HepG2 (cell line): ENCODE measurements at regions not wholly inside any gene's neighbourhood (a gene's known extent, or its start where the extent isn't known, plus 50 kb on each side); places are given as distances from the start of the nearest gene placed in this dataset.

Experiments
- EZH2 ChIP-seq: conservative IDR thresholded peaks from 2 replicates; pipeline ENCODE4 v1.6.1; 2012; ENCODE audit warnings: mild to moderate bottlenecking, low read depth, low read length, moderate library complexity
- IKZF1 ChIP-seq: fragments of 450-650 bp; IDR thresholded peaks from 2 replicates; pipeline ENCODE4 v1.7.1; 2016
- NR2F1 ChIP-seq, 2 experiments: fragments of 450-650 bp in 1 of 2; formaldehyde crosslinking in 1 of 2; IDR thresholded peaks; 2 replicates each; pipeline versions ENCODE4 v1.5.0 to v1.6.1; 2016 to 2020; ENCODE audit warnings: mild to moderate bottlenecking in 1 of 2, missing compliant biosample characterization in 1 of 2, missing genetic modification reagents in 1 of 2, moderate library complexity in 1 of 2
- RAD21 ChIP-seq: fragments of 450-650 bp; formaldehyde crosslinking; IDR thresholded peaks from 2 replicates; pipeline ENCODE4 v1.5.0; 2020; ENCODE audit warnings: mild to moderate bottlenecking
- ZNF431 ChIP-seq: sonication (generic); formaldehyde crosslinking; IDR thresholded peaks from 2 replicates; pipeline ENCODE4 v1.9.0; 2022; ENCODE audit warnings: missing genetic modification reagents, low read depth, mild to moderate bottlenecking, borderline replicate concordance
- ZNF619 ChIP-seq: sonication (generic); formaldehyde crosslinking; IDR thresholded peaks from 2 replicates; pipeline ENCODE4 v1.4.0; 2020; ENCODE audit warnings: mild to moderate bottlenecking, missing genetic modification reagents
- ZNF768 ChIP-seq: sonication (generic); formaldehyde crosslinking; IDR thresholded peaks from 2 replicates; pipeline ENCODE4 v1.4.0; 2020; ENCODE audit warnings: missing genetic modification reagents
- TF ChIP-seq, protein P1 (sequence below): fragments of 450-650 bp; IDR thresholded peaks from 2 replicates; pipeline ENCODE4 v1.6.1; 2016
- TF ChIP-seq, protein P2 (sequence below): sonication (generic); formaldehyde crosslinking; IDR thresholded peaks from 2 replicates; pipeline ENCODE4 v1.4.0; 2020; ENCODE audit warnings: mild to moderate bottlenecking, missing genetic modification reagents
- TF ChIP-seq, protein P3 (sequence below): sonication (generic); formaldehyde crosslinking; IDR thresholded peaks from 2 replicates; pipeline ENCODE4 v1.9.0; 2021; ENCODE audit warnings: missing genetic modification reagents, borderline replicate concordance
- TF ChIP-seq, protein P4 (sequence below): sonication (generic); formaldehyde crosslinking; conservative IDR thresholded peaks from 2 replicates; pipeline ENCODE4 v1.4.0; 2020; ENCODE audit warnings: mild to moderate bottlenecking, missing genetic modification reagents, moderate library complexity

DNA sequence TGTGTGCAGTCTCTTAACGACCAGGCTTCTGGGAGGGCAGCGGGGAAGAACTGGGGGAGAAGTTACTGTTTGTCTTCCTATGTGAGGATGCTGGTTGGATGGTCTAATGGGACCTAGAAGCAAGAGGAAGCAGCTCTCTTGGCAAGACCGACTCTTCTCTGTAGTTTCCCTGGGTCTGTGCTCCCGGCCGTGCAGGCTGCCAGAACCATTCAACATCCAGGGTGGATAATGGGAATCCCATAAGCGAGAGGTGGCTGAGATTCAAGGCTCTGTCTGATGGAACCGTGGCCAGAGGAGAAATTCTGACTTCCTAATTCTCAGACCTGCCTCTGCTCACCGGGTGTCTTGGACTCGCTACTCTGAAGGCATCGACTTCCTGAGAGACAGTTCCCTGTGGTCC, 561.0 kb upstream of the TBX3 start:
- TF ChIP-seq, protein P1, sequence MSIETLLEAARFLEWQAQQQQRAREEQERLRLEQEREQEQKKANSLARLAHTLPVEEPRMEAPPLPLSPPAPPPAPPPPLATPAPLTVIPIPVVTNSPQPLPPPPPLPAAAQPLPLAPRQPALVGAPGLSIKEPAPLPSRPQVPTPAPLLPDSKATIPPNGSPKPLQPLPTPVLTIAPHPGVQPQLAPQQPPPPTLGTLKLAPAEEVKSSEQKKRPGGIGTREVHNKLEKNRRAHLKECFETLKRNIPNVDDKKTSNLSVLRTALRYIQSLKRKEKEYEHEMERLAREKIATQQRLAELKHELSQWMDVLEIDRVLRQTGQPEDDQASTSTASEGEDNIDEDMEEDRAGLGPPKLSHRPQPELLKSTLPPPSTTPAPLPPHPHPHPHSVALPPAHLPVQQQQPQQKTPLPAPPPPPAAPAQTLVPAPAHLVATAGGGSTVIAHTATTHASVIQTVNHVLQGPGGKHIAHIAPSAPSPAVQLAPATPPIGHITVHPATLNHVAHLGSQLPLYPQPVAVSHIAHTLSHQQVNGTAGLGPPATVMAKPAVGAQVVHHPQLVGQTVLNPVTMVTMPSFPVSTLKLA: no peak
- TF ChIP-seq, protein P2, sequence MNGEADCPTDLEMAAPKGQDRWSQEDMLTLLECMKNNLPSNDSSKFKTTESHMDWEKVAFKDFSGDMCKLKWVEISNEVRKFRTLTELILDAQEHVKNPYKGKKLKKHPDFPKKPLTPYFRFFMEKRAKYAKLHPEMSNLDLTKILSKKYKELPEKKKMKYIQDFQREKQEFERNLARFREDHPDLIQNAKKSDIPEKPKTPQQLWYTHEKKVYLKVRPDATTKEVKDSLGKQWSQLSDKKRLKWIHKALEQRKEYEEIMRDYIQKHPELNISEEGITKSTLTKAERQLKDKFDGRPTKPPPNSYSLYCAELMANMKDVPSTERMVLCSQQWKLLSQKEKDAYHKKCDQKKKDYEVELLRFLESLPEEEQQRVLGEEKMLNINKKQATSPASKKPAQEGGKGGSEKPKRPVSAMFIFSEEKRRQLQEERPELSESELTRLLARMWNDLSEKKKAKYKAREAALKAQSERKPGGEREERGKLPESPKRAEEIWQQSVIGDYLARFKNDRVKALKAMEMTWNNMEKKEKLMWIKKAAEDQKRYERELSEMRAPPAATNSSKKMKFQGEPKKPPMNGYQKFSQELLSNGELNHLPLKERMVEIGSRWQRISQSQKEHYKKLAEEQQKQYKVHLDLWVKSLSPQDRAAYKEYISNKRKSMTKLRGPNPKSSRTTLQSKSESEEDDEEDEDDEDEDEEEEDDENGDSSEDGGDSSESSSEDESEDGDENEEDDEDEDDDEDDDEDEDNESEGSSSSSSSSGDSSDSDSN (CRISPR knock-in tag): no peak
- TF ChIP-seq IKZF1 (no peak), ZNF431 (CRISPR knock-in tag) (no peak), ZNF768 (no peak), NR2F1 (CRISPR knock-in tag; IDR thresholded peaks at IDR 0.05) (no peak), EZH2 (no peak), ZNF619 (CRISPR knock-in tag) (no peak), RAD21 (CRISPR knock-in tag) (no peak)
- TF ChIP-seq, protein P3, sequence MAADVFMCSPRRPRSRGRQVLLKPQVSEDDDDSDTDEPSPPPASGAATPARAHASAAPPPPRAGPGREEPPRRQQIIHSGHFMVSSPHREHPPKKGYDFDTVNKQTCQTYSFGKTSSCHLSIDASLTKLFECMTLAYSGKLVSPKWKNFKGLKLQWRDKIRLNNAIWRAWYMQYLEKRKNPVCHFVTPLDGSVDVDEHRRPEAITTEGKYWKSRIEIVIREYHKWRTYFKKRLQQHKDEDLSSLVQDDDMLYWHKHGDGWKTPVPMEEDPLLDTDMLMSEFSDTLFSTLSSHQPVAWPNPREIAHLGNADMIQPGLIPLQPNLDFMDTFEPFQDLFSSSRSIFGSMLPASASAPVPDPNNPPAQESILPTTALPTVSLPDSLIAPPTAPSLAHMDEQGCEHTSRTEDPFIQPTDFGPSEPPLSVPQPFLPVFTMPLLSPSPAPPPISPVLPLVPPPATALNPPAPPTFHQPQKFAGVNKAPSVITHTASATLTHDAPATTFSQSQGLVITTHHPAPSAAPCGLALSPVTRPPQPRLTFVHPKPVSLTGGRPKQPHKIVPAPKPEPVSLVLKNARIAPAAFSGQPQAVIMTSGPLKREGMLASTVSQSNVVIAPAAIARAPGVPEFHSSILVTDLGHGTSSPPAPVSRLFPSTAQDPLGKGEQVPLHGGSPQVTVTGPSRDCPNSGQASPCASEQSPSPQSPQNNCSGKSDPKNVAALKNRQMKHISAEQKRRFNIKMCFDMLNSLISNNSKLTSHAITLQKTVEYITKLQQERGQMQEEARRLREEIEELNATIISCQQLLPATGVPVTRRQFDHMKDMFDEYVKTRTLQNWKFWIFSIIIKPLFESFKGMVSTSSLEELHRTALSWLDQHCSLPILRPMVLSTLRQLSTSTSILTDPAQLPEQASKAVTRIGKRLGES (CRISPR knock-in tag): no peak
- TF ChIP-seq, protein P4, sequence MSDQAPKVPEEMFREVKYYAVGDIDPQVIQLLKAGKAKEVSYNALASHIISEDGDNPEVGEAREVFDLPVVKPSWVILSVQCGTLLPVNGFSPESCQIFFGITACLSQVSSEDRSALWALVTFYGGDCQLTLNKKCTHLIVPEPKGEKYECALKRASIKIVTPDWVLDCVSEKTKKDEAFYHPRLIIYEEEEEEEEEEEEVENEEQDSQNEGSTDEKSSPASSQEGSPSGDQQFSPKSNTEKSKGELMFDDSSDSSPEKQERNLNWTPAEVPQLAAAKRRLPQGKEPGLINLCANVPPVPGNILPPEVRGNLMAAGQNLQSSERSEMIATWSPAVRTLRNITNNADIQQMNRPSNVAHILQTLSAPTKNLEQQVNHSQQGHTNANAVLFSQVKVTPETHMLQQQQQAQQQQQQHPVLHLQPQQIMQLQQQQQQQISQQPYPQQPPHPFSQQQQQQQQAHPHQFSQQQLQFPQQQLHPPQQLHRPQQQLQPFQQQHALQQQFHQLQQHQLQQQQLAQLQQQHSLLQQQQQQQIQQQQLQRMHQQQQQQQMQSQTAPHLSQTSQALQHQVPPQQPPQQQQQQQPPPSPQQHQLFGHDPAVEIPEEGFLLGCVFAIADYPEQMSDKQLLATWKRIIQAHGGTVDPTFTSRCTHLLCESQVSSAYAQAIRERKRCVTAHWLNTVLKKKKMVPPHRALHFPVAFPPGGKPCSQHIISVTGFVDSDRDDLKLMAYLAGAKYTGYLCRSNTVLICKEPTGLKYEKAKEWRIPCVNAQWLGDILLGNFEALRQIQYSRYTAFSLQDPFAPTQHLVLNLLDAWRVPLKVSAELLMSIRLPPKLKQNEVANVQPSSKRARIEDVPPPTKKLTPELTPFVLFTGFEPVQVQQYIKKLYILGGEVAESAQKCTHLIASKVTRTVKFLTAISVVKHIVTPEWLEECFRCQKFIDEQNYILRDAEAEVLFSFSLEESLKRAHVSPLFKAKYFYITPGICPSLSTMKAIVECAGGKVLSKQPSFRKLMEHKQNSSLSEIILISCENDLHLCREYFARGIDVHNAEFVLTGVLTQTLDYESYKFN (CRISPR knock-in tag): no peak
